ENCODE measurements at regions not wholly inside any gene's neighbourhood (a gene's known extent, or its start where the extent isn't known, plus 50 kb on each side); places are given as distances from the start of the nearest gene placed in this dataset.

DNA sequence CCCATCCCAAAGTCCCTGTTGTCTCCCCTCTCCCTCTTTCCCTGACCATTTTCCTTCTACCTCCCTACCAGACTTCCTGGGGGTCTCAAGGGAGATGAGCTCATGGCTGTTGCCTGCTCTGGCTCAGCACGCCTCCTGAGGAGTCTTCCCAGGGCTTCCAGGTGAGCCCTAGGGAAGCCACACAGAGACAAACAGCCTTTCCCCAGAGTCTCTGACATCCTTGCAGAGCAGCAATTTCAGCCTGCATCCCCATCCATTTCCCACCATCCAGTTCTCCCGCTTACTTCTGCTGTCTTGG, 189.2 kb upstream of the LINGO1 start:
- DNase-seq (ENCODE audit: low read depth, low spot score), result no peak
- ChIA-PET CTCF (interaction anchor here (1.2 to 3.5 kb wide), 6 partner anchors 10 to 797 kb away, joined by 3 to 51 read pairs (median 9); partner anchors contain the start of gene LINGO1), POLR2A (no interaction called here)
- H3K4me3 ChIP-seq (ENCODE audit: low read depth, low read length), result no peak overlapping the region
- no peaks in the 10 kb centered on the region for H3K9me3 ChIP-seq (ENCODE audit: control insufficient read depth, insufficient read depth, low read length)
- TF ChIP-seq, protein P1, sequence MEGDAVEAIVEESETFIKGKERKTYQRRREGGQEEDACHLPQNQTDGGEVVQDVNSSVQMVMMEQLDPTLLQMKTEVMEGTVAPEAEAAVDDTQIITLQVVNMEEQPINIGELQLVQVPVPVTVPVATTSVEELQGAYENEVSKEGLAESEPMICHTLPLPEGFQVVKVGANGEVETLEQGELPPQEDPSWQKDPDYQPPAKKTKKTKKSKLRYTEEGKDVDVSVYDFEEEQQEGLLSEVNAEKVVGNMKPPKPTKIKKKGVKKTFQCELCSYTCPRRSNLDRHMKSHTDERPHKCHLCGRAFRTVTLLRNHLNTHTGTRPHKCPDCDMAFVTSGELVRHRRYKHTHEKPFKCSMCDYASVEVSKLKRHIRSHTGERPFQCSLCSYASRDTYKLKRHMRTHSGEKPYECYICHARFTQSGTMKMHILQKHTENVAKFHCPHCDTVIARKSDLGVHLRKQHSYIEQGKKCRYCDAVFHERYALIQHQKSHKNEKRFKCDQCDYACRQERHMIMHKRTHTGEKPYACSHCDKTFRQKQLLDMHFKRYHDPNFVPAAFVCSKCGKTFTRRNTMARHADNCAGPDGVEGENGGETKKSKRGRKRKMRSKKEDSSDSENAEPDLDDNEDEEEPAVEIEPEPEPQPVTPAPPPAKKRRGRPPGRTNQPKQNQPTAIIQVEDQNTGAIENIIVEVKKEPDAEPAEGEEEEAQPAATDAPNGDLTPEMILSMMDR (IDR thresholded peaks at IDR 0.05; ENCODE audit: low read depth, low read length), result no peak
- H3K27me3 ChIP-seq (ENCODE audit: control insufficient read depth, insufficient read depth, low read length), result peaks cover 52% of the 10 kb centered on the region
- H3K27ac ChIP-seq (ENCODE audit: low read depth, low read length), result no peak overlapping the region

DNA sequence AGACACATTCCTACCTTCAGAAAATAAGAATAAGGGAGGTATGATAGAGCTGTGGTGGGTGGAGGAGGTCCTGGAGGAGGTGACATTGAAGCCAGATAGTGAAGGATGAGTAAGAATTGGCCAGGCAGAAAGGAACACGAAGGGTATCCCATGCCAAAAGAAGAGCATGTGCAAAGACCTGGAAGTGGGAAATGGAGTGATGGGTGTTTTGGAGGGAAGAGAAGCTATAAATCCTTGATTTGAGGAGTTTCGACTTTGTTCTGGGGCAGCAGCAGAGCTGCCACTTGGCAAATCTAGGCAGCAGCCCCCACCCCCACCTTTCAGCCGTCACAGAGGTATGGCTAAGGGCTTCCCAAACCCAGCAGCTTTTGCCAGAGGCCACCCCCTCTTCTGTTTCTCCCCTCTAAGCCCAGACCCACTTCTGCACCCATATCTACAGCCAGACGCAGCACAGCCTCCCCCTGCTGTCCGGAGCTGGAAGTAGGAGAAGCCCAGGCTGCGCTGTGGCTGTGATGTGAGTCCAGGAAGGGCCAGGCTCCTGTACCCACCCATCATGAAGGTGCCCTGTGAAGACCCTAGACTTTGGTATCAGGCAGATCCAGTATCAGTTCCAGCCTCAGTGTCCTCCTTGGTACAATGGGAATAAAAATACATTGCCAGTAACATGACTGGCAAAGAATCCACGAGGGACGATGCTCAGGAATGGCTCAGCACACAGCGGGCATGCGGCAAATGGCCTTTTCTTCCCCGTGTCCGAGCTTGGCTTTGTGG, 188.7 kb upstream of the LINGO1 start:
- Histone ChIP-seq H3K27me3 (ENCODE audit: control insufficient read depth, insufficient read depth, low read length) (peaks cover 52% of the 10 kb centered on the region), H3K9me3 (ENCODE audit: control insufficient read depth, insufficient read depth, low read length) (no peaks in the 10 kb centered on the region), H3K4me3 (ENCODE audit: low read depth, low read length) (no peak overlapping the region), H3K27ac (ENCODE audit: low read depth, low read length) (no peak overlapping the region)
- ChIA-PET CTCF (interaction anchor here (0.6 to 3.5 kb wide), 7 partner anchors 10 to 880 kb away, joined by 3 to 51 read pairs (median 8); partner anchors contain the start of gene LINGO1), POLR2A (no interaction called here)
- DNase-seq (ENCODE audit: low read depth, low spot score), result peak; percentile 18
- TF ChIP-seq, protein P1 (IDR thresholded peaks at IDR 0.05; ENCODE audit: low read depth, low read length), result peak; percentile 86

DNA sequence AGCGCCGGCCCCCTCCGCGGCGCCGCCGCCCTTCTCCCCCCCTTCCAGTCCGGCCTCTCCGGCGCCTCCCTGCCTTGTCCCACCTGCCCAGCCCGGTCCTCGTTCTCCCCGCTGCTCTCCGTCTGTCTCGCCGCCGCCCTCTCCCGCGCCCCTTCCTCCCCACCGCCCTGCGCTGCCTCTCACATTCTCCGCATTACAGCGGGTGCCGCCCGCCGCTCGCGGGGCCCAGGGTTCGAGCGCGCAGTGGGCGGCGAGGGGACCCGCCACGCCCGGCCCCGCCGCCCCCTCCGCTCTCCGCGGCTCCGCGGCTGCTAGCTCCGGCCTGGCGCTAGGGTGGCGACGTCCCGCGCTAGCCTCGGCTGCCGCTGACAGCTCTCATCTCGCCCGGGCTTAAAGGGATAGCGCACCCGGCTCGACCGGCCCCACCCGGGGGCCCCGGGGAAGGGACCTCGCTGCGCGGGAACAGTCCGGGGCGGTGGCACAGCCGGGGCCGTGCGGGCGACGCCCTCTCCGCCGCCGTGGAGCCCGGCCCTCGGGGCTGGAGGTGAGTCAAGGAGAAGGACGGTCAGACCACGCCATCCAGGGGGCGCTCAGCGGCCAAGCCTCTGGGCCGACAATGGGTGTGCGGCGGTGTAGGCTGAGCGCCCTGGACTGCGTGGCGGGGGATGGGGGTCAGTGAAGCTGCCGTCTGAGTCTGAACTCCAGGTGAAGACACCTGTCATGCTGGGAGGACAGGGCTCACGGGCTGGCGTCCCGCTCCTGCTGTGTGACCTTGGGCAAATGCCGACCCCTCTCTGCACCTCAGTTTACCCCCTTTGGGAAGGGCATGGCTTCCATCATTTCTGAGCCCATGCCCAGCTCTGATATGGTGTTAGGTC, 187.4 kb upstream of the LINGO1 start:
- ChIA-PET POLR2A (no interaction called here), CTCF (interaction anchor here (1.6 to 3.5 kb wide), 3 partner anchors 12 to 190 kb away, joined by 10 to 51 read pairs (median 19); partner anchors contain the start of gene LINGO1)
- H3K9me3 ChIP-seq (ENCODE audit: control insufficient read depth, insufficient read depth, low read length), result no peaks in the 10 kb centered on the region
- peaks cover 55% of the 10 kb centered on the region for H3K27me3 ChIP-seq (ENCODE audit: control insufficient read depth, insufficient read depth, low read length)
- TF ChIP-seq, protein P1 (IDR thresholded peaks at IDR 0.05; ENCODE audit: low read depth, low read length), result no peak
- H3K27ac ChIP-seq (ENCODE audit: low read depth, low read length), result no peak overlapping the region
- no peak overlapping the region for H3K4me3 ChIP-seq (ENCODE audit: low read depth, low read length)
- DNase-seq (ENCODE audit: low read depth, low spot score), result no peak

DNA sequence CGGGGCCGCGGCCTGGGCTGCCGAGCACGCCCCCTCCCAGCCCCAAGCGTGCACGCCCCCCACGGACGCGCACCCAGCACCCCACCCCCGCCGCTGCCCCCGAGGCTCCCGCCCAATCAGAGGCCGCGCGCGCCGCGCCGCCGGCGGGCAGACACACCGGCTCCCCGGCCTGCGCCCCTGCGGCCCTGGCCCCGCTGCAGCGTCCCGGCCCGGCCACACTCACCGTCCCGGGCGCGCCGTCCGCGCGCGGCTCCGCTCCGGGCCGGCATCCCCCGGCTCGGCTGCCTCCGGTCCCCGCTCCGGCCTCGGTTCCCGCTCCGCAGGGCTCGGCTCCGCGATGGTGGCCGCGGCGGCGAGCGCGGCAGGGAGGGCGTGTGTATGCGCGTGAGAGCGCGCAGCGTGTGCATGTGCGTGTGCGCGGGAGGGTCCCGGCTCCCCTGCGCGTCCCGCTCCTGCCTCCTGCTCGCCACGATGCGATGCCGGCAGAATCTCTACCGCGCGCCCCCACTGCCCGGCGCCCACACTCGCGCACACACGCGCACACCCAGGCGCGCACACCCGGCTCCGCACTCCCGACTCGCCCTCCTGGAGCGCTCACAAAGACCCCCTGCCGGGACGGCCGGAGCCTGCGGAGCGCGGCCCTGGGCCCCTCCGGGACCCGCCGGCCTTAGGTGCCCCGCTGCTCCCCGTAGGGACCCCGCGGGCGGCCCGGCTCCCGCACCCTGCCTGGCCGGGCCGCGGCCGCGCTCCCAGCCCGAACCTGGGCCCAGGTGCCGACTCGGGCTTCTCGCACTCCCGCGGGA, 186.5 kb upstream of the LINGO1 start:
- H3K27ac ChIP-seq (ENCODE audit: low read depth, low read length), result no peak overlapping the region
- H3K27me3 ChIP-seq (ENCODE audit: control insufficient read depth, insufficient read depth, low read length), result peaks cover 53% of the 10 kb centered on the region
- TF ChIP-seq, protein P1 (IDR thresholded peaks at IDR 0.05; ENCODE audit: low read depth, low read length), result no peak
- no peak for DNase-seq (ENCODE audit: low read depth, low spot score)
- POLR2A ChIA-PET, result no interaction called here
- no peak overlapping the region for H3K4me3 ChIP-seq (ENCODE audit: low read depth, low read length)
- H3K9me3 ChIP-seq (ENCODE audit: control insufficient read depth, insufficient read depth, low read length), result no peaks in the 10 kb centered on the region
- CTCF ChIA-PET, result interaction anchor here (3.5 kb wide), 1 partner anchor 185 kb away, joined by 51 read pairs; the partner anchor contains the start of gene LINGO1
